ENCODE measurements at regions not wholly inside any gene's neighbourhood (a gene's known extent, or its start where the extent isn't known, plus 50 kb on each side); places are given as distances from the start of the nearest gene placed in this dataset.

GRCh38 chr5:158436271-158437065 lies 577.5 kb upstream of the CLINT1 start:
- peak; percentile 8 for DNase-seq

GRCh38 chr5:158435161-158435616 lies 576.2 kb upstream of the CLINT1 start:
- peak; percentile 73 for DNase-seq

- no peak for DNase-seq
Measured at GRCh38 chr5:158434749-158435148, 575.8 kb upstream of the CLINT1 start.

- no peak for DNase-seq
Measured at GRCh38 chr5:158433634-158434033, 574.7 kb upstream of the CLINT1 start.

- DNase-seq = peak; percentile 31
Measured at GRCh38 chr5:158431369-158432029, 572.6 kb upstream of the CLINT1 start.

- no peak for DNase-seq
Measured at GRCh38 chr5:158430798-158431167, 571.8 kb upstream of the CLINT1 start.

- no peak for DNase-seq
Measured at GRCh38 chr5:158430166-158430797, 571.3 kb upstream of the CLINT1 start.

GRCh38 chr5:158429564-158429963 lies 570.6 kb upstream of the CLINT1 start:
- DNase-seq = peak; percentile 12

GRCh38 chr5:158423623-158424200 lies 564.8 kb upstream of the CLINT1 start:
- DNase-seq = peak; percentile 69

GRCh38 chr5:158422653-158423515 lies 563.9 kb upstream of the CLINT1 start:
- no peak for DNase-seq

GRCh38 chr5:158421319-158421718 lies 562.4 kb upstream of the CLINT1 start:
- no peak for DNase-seq

- no peak for DNase-seq
Measured at GRCh38 chr5:158419186-158419585, 560.2 kb upstream of the CLINT1 start.

- DNase-seq = peak; percentile 77
Measured at GRCh38 chr5:158414780-158415179, 555.8 kb upstream of the CLINT1 start.

GRCh38 chr5:158414333-158414762 lies 555.4 kb upstream of the CLINT1 start:
- no peak for DNase-seq

GRCh38 chr5:158413122-158413680 lies 554.3 kb upstream of the CLINT1 start:
- DNase-seq = no peak

- peak; percentile 79 for DNase-seq
Measured at GRCh38 chr5:158410976-158411375, 552.0 kb upstream of the CLINT1 start.

GRCh38 chr5:158409507-158409906 lies 550.6 kb upstream of the CLINT1 start:
- no peak for DNase-seq

GRCh38 chr5:158407824-158408195 lies 548.9 kb upstream of the CLINT1 start:
- peak; percentile 71 for DNase-seq

- peak; percentile 86 for DNase-seq
Measured at GRCh38 chr5:158406884-158407823, 548.2 kb upstream of the CLINT1 start.

- no peak for DNase-seq
Measured at GRCh38 chr5:158398360-158399201, 539.6 kb upstream of the CLINT1 start.
